Loucy (cell line): ENCODE measurements at regions not wholly inside any gene's neighbourhood (a gene's known extent, or its start where the extent isn't known, plus 50 kb on each side); places are given as distances from the start of the nearest gene placed in this dataset.
"Not testable (repeated sequence)": the region's sequence is repeated elsewhere in the genome, so short reads cannot be mapped to it uniquely, and the experiment has no call there.

Source experiments
- EZH2phosphoT487 ChIP-seq: fragments of 200-600 bp; IDR thresholded peaks from 2 replicates; pipeline ENCODE4 v1.6.1; 2018; ENCODE audit warnings: antibody characterized with exemption, mild to moderate bottlenecking, moderate library complexity, borderline replicate concordance
- TF ChIP-seq, protein P1 (sequence below): fragments of 200-600 bp; sonication (generic); conservative IDR thresholded peaks from 2 replicates; pipeline ENCODE4 v1.5.1; 2014; ENCODE audit warnings: mild to moderate bottlenecking, antibody characterized with exemption, low read length

DNA sequence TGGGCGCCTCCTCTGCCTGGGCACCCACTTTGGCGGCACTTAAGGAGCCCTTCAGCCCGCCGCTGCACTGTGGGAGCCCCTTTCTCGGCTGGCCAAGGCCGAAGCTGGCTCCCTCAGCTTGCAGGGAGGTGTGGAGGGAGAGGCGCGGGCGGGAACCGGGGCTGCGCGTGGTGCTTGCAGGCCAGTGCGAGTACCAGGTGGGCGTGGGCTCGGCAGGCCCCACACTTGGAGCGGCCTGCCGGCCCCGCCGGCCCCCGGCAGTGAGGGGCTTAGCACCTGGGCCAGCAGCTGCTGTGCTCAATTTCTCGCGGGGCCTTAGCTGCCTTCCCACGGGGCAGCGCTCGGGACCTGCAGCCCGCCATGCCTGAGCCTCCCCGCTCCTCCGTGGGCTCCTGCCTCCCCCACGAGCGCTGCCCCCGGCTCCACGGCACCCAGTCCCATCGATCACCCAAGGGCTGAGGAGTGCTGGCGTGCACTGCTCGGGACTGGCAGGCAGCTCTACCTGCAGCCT, 182.4 kb upstream of the GPRIN3 start:
- TF ChIP-seq, protein P1, sequence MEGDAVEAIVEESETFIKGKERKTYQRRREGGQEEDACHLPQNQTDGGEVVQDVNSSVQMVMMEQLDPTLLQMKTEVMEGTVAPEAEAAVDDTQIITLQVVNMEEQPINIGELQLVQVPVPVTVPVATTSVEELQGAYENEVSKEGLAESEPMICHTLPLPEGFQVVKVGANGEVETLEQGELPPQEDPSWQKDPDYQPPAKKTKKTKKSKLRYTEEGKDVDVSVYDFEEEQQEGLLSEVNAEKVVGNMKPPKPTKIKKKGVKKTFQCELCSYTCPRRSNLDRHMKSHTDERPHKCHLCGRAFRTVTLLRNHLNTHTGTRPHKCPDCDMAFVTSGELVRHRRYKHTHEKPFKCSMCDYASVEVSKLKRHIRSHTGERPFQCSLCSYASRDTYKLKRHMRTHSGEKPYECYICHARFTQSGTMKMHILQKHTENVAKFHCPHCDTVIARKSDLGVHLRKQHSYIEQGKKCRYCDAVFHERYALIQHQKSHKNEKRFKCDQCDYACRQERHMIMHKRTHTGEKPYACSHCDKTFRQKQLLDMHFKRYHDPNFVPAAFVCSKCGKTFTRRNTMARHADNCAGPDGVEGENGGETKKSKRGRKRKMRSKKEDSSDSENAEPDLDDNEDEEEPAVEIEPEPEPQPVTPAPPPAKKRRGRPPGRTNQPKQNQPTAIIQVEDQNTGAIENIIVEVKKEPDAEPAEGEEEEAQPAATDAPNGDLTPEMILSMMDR, result not testable (repeated sequence)
- not testable (repeated sequence) for TF ChIP-seq EZH2phosphoT487
